ENCODE measurements at regions not wholly inside any gene's neighbourhood (a gene's known extent, or its start where the extent isn't known, plus 50 kb on each side); places are given as distances from the start of the nearest gene placed in this dataset.
"Not testable (repeated sequence)": the region's sequence is repeated elsewhere in the genome, so short reads cannot be mapped to it uniquely, and the experiment has no call there.

DNA sequence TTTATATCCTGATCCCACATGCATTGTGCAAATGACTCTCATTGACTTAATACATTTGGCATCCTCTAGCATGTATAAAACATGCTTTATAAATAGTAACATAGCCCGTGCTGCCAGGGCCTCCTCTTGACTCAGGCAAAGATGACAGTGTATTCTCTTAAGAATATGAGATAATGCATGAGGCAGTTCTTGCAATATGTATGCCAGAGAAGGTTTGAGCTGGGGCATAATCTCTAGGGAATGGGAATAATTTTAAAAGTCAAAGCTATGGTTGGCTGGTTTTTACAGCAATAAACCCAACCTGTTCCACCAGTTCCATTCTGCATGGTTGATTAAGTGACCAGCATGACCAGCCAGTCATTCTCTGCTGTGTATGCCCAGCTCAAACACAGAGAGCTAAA, 179.0 kb upstream of the PFN2 start:
- DNase-seq: no peak

DNA sequence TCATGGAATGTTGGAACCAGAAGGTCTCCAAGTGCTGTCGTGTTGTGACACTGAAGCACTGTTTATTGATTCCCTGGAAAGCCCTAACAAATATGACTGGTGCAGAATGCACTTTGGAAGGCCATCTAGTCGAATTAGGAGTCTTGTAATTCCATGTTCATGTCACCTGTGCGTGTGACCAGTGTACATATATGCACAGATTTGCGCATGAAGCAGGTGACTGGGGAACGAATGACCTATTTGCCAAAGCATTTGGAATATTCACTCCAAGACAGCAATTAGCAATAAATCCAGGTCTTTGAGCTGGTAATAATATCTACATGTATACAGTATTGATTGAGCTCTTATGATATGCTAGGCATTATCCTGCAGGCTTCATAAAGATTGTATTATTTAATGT, 177.5 kb upstream of the PFN2 start:
- no peak for DNase-seq

DNA sequence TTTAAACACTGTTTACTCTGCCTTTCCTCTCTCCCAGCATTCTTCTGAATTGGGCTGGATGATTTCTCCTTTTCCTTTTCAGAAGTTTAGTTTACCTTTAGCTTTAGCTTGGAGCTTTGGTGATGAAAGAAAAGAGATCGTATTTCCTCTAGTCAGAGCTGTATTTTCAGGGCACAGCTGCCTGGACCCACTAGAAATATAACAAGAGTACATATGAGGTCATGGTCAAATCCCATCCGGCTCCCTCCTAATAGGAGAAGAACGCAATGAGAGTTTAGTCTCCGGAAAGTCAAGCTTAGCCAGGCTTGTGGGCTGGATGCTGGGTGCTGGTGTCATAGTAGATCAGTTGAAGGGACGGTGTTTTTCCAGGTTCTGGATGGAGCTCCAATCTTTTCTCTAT, 177.1 kb upstream of the PFN2 start:
- DNase-seq: no peak

DNA sequence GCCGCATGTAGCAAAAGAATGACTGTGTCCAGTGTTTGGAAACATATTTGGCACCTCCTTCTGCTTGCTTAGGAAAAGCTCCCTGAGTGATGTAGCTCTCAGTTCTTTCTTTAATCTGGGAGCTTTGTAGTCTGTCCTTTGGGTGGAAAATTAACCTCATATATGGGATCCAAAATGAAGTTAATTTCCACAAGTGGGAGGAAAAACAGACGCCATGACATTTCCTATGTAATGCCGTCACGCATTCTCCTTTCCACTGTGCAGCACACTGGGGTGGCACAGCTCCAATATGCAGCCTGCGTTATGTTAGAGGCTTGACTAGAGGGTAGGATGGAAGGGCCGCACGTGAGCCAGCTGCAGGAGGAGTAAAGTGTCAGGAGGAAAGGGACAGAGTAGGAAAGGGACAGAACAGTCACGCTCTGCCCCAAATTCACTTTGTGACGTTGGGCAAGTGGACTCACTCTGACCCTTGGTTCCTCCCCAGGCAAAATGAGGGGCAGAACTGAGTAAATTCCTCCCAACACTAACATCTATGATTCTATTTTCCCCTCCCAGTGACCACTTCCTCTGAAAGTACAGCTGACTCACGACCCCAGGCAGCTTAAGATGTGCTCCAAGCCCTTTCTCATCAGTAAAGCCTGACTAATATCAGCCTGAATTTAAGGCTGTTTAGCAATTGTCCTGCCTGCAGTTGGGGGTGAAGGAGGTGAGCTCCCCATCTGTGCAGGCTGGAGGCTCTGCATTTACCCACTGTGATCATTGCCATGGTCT, 176.5 kb upstream of the PFN2 start:
- no peak for DNase-seq

DNA sequence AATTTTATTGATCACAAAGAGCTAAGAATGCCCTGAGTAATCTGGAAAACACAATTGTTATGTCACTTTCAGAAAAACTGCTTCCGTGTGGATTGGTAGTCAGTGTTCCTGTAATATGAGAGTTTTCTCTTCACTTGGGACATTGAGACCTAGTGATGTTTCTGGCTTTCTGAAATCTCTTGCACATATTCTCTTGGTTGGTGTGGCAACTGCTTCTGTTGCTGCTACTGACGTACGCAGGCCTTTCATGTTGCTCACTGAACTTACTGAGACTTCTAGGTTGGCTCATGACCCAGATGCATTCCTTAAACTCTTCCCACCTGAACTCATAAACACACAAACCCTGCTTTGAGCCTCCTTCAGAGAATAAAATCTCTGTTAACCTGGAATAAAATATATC, 175.0 kb upstream of the PFN2 start:
- DNase-seq: no peak

DNA sequence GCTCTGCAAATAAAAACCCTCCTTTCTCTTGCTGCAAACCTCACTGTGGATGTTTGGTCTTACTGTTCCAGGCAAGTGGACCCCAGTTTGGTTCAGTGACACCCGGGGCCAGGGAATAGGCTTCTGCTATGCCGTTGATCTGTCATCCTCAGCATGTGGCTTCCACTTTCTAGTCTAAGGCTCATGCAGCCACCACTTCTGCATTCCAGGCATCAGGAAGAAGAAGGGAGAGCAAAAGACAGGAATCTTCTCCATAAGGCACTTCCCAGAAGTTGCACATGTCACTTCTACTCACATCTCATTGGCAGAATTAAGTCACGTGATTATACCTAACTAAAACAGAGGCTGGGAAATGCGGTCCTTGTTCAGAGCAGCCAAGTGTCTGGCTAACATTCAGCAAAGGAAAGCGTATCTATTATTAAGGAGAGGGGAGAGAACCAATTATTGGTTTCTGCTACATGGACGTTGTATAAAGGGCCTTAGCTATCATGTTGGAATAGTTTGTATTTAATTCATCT, 173.6 kb upstream of the PFN2 start:
- DNase-seq: no peak

DNA sequence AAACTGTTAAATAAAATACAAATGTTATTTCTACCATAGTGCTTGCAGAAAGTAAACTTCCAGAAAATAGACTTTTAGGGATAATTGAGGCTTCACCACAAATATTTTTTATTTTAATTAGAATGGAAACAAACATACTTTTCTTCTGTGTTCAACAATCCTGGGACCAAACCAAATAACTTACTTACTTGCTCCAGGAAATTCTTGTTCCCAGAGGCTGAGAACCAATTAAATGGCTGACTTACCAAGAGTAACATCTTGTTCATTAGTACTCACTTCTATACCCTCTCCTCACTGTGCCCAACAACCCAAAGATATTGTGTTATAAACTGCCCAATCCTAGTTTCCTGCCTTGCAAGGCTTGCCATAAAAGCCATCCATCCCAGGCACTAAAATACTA, 172.2 kb upstream of the PFN2 start:
- DNase-seq: no peak

DNA sequence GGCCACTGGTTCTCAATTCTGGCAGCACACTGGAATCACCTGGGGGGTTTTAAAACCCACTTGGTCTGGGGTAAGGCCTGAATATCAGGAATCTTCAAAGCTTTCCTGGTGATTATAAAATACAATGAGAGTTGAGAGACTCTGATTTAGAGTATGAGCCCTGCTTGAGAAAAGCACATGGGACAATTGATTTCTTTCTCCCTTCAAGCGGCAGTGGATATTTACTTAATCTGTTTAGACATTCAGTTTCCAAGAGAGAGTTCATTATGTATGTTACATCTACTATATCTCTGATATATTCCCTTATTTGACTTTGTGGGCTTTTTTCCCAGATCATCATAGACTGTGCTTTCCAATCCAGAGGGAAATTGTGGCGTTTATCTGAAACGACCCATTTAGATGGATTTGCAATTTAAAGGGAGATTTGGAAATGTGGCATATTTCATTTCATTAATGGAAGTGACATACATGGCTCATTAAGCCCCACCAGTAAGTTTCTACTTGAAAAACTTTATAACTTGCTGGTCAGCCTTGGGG, 171.2 kb upstream of the PFN2 start:
- DNase-seq: no peak

DNA sequence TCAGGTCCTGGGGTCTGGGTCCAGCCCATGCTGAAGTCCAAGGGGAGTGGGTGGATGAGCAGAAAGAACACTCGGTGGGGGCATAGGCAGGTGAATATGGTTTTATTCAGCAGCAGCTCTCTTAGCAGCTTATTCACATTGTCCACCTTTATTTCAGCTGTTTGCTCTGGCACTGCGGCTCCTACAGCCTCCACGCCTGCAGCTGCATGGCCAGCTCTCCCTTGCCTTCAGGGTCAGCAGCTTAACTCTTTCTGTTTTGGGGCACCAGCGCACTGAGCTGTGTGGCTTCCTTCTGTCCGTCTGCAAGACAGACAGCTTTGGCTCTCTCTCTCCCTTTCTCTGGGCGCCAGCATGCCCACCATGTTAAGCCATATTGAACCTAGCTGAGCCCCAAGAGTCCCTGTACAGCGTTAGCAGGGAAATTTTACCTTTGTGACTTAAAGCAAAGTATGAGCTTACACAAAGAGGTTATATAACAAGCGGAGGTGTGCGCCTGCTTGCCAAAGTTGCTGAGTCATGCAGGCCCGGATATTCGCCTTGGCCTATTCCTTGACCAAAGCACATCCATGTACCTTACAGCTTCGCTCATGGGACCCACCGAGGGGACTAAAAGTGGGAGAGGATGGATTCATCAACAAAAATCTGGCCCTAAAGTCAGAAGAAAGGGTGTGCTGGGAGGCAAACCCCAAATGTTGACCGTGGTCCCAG, 170.1 kb upstream of the PFN2 start:
- DNase-seq: no peak

DNA sequence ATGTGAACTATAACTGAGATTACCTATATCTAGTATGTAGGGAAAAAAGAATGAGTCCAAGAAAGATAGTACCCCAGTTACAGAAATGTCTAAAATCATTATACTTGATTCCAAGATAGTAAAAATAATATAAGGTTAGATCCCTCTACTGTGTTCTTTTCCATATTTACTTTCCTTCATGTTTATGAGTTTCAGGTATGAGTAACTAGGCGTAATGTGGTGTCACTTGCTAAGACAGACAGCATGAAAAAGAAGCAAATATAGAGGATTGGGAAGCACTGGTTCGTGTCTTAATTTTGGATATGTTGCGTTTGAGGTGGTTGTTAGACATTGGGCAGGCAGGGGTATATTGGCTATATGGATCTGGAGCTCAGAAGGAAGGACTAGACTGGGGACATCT, 168.1 kb upstream of the PFN2 start:
- DNase-seq: no peak

DNA sequence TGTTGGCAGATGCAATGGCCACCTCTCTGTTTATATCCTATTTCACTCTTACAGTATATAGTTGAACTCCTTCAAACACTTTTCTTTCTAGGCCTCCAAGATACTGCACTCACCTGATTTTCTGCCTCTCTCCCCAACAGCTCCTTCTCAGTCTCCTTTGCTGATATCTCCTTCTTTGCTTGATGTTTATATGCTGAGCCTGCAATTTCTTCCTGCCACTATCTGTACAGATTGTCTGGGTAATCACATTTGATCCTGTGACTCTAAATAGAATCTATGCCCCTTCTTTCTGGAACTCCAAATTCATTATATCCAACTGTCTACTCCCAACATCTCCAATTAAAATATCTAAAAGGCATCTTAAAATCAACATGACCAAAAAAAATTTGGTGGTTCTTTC, 165.5 kb upstream of the PFN2 start:
- DNase-seq: no peak

DNA sequence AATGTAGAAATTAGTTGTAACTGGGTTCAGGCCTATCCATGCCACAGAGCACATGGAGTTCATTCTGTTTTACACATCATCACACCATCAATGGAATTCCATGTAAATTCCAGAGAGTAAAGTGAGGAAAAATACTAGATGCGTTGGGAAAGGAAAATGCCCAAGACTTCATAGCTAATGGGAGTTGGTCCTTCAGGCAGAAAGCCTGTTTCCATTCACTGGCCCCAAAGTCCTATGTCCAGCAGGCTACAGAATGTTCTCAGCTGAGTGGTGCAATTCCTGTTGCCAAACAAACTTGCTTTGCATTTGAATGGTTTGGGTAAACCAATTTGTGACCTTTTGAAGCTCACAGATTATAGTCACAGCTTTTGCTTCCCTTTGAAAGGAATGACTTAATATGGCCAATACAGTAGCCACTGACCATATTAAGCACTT, 164.6 kb upstream of the PFN2 start:
- no peak for DNase-seq

DNA sequence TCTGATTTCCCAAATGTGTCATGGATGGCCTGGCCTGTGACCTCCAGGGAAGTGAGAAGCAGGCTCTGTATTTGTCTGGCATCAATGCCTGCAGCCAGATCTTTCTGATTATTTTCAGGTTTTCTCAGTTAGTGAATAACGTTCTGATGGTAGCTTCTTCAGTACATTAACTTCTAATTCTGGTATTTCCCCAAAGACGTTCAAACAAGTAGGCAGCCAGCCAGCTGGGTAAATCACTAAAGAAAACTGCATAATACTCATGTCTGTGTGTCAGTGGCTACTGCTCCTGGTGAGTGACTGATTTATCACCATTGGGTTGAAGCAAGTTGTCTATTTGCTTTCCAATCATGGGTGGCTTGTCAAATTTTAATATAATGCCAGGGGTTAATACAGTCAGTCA, 162.6 kb upstream of the PFN2 start:
- DNase-seq: no peak

DNA sequence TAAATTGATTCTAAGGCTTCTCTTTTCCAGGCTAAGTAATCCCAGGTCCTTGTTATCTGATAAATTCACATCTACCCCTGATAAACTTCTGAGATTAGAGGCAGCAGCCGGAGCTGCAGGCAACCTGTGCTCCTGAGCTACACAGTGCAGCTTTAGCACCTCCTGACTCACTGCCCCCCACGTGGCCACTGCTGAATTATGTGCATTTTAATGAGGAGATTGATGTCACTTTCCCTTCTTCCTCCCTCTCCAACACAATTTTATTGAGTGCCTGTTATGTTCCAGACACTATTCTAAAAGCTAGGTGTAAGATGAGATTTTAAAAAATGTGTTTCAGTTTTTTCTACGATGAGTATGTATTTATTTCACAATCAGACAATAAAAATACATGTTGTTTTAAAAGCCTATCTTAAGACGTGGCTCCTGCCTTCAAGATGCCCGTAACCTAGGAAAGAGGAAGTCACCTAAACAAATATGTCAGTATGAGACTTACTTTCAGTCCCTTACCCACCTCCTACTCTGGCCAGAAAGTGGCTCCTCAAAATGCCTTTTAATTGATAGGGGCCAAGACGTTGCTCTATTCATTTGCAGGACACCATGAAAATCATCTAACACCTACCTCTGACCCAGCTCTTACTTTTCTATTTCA, 161.5 kb upstream of the PFN2 start:
- no peak for DNase-seq

DNA sequence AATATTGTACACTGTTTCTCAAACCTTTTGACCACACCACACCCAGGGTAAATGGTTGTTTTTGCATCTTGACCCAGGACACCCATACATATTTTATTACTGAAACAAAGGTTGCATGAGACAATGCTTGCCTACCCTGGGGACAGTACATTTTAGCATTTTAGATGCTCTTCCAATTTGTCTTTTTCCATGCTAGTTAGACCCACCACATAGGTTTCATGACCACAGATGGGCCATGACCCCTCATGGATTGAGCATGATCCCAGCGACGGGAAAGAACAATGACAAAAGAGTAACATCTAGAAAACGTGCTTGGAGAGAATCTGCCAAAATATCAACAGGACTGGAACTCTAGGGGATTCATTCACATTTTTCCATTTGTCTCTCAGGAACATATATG, 161.0 kb upstream of the PFN2 start:
- no peak for DNase-seq

DNA sequence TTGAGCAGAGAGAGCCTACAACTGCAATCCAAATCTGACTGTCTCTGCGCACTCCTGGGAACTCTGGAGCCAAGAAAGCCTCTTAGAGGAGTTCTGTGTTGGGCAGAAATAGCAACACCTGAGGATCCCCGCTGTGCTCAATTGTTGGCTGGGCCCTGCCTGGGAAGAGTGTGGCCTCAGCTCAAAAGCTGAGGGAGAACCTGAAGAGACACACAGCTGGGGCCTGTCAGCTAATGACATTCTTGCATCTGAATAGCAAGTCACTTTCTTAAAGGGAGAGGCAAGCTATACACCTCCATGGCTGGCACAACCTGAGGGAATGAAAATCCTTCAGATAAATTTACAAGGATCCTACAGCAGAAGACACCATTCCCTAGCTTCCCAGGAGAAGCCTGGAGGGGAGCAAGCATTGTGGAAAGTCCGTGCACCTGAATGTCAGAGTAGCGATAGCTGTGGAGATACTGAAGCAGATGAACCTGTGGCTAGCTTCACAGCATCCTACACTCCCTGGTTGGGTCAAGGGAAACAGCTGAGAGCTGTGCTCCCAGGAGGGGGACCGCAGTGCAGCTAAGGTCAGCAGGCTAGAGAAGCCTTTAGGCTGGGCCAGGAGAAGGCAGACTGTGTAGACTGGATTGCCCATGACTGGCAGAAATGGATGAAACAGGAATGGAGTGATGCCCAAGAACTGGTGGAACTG, 159.9 kb upstream of the PFN2 start:
- DNase-seq: no peak

DNA sequence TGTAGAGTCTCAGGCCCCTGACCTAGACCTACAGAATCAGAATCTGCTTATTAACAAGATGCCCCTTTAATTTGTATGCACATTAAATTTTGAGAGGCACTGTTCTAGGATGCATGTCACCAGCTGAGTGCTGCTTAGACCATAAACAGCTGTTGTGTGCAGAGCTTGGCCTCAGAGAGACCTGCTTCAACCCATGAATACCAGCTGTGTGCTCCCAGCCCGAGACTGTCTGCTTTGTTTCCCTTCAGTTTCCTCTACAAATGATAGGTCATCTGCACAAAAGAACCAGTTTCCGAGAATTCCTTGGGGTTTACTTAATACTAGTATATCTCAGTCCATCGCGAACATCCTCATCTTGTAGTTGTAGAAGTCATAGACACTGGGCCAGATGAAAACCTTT, 158.5 kb upstream of the PFN2 start:
- DNase-seq: no peak

DNA sequence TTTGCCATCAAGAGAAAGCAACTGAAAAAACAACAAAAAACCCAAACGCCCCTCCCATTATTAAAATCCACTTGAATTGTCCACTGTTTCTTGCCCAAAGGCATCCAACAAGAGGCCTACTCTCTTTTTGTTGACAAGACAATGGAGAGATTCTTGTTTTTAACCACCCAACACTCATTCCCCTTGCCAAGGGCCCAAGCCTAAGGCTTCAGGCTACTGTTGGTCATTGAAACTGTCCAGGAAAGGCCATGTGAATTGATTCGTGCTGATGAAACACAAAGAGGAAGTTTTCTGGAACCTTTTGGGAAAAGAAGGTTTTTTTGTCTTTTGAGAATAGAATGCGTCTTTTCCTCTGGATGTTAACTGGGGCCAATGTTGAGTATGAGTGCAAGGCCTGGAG, 157.4 kb upstream of the PFN2 start:
- DNase-seq: no peak

DNA sequence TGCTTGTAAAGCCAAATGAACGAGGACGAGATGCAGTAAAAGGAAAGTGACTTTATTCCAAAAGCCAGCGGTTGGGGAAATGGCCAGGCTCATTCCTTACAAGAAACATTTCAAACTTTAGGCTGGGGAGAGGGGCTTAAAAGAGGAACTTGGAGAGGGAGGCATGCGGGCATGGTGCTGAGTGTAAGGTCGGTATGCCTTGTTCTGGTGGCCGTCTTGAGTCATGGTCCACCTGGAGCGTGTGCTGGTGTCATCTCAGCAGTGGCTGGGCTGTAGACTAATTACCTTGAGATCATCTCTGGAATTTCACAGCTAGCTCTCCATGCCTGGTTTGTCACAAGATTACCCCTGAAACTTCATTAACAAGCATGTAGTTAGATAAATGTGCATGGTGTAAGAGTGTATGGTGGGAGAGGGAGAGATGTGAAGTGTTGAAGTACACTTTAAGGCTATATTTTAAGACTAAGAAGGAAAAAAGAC, 156.4 kb upstream of the PFN2 start:
- DNase-seq: no peak

DNA sequence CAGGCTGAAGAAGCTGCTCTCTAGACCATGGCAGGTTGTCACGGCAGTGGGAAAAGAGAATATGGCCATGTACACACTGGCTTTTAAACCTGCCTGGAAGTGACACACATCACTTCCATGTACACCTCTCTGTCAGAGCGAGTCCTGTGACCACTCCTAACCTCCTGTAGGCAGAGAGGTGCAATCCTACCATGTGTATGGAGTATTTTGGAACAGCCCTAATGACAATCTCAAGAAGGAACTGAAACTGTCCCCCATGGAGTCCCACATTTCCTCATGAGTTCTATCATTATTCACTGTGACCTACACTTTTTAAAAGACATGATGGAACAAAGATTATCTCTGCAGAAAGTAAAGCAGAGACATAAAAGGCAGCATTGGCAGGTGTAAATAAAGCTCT, 153.4 kb upstream of the PFN2 start:
- no peak for DNase-seq

DNA sequence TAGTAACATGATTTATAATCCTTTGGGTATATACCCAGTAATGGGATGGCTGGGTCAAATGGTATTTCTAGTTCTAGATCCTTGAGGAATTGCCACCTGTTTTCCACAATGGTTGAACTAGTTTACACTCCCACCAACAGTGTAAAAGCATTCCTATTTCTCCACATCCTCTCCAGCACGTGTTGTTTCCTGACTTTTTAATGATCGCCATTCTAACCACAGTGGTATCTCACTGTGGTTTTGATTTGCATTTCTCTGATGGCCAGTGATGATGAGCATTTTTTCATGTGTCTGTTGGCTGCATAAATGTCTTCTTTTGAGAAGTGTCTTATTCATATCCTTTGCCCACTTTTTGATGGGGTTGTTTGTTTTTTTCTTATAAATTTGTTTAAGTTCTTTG, 152.6 kb upstream of the PFN2 start:
- not testable (repeated sequence) for DNase-seq

DNA sequence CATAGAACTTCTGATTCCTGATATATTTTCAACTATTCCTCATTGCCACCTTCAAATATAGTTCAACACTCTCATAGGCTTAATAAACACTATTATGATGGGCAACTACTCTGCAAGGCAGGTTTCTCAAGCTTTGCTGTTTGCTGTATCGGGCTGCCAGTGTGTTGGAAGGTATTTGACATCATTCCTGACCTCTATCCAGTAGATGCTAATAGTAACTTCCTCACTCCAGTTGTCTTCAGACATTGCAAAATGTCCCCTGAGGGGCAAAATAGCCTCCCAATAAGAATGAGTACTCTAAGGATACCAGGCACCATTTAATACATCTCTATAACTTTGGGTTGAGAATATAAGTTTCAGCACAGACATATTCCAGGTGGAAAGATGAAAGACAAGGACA, 147.5 kb upstream of the PFN2 start:
- DNase-seq: no peak

DNA sequence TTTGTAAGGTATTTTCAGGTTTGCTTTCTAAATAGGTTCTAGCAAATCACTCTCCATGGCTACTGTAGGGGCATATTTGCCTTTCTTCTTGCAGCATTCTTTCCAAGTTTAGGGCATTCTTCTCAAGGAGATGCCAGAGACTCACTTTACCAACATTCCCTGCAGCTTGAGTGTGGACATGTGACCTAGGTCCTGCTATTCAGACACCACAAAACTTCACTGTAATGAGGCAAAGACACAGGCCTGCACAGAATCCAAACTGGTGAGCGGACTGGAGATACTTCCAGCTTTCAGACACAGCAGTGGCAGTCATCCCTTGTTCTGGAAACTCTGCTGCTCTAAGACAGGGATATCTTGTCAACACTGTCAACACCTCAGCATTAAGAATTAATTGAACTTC, 146.4 kb upstream of the PFN2 start:
- DNase-seq: no peak
